ENCODE measurements at regions not wholly inside any gene's neighbourhood (a gene's known extent, or its start where the extent isn't known, plus 50 kb on each side); places are given as distances from the start of the nearest gene placed in this dataset.

- Histone ChIP-seq H3K36me3 (ENCODE audit: control insufficient read depth in 1 of 2, insufficient read depth in 2 of 2, low read length in 2 of 2) (no peaks in the 10 kb centered on the region), H3K27ac (ENCODE audit: low read depth, low read length) (no peak overlapping the region), H3K79me2 (ENCODE audit: insufficient read depth, low read length) (no peaks in the 10 kb centered on the region), H2AFZ (ENCODE audit: low read depth, low read length, poor library complexity, severe bottlenecking) (no peak overlapping the region), H3K27me3 (ENCODE audit: insufficient read depth, low read length) (no peaks in the 10 kb centered on the region), H3K9me2 (ENCODE audit: insufficient read depth) (no peaks in the 10 kb centered on the region), H4K20me1 (ENCODE audit: insufficient read depth) (no peaks in the 10 kb centered on the region), H3K9me3 (ENCODE audit: control insufficient read depth in 1 of 2, insufficient read depth in 1 of 2, low read depth in 1 of 2, low read length in 2 of 2) (no peaks in the 10 kb centered on the region), H3K9ac (ENCODE audit: low read length) (no peak overlapping the region), H3K4me1 (ENCODE audit: control insufficient read depth in 1 of 2, insufficient read depth in 2 of 2, low read length in 2 of 2) (no peaks in the 10 kb centered on the region), H3K4me3 (replicated peaks in 1 of 2; ENCODE audit: low read depth in 1 of 2, low read length in 2 of 2) (no peak overlapping the region), H3K4me2 (ENCODE audit: low read length) (no peak overlapping the region)
- TF ChIP-seq REST (IDR thresholded peaks at IDR 0.05; ENCODE audit: low read depth): no peak
- RAD21 ChIA-PET (ENCODE audit: low non-redundant PET in 1 of 2, low total read pairs in 2 of 2, uncharacterized antibody in 2 of 2, unreplicated experiment in 2 of 2): interaction anchor here in 1 of 2 experiments (0.6 kb wide), 1 partner anchor 241 kb away, joined by 3 read pairs; no protein-coding TSS in a partner anchor
- intact Hi-C loops (cut with micrococcal nuclease): no loop called here
- CTCF ChIA-PET: no interaction called here
- BruUV-seq (replicated peaks): no TSS peak
- ATAC-seq: no peak
- no peak for DNase-seq (ENCODE audit: low read depth, low spot score)
- POLR2A ChIA-PET: no interaction called here
These were observed 152.9 kb upstream of the SLC28A3 start for GRCh38 chr9:84493284-84493947.

DNA sequence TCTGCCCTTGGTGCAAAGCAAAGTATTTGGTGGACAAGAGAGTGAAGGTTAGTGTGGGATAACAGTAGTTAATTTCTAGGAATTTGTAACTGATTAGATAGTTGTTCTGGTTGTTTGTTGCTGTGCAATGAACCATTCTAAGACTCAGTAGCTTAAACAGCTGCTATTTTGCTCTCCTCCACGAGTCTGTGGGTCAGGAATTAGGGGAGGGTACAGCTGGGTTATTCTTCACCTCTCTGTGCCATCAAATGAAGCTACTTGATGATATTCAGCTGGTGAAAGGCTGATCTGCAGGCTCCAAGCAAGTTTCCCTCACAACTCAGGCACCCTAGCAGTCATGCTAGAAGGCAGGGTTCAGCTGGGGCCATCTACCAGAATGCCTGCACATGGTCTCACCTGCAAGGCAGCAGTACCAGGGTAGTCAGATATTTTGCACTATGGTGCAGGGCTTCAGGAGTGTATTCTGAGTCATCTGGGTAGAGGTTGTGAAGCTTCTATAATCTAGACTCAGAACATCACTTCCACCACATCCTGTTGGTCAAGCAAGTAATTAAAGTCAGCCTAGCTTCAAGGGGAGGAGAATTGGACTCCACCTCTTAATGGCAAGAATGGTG, 159.5 kb upstream of the SLC28A3 start:
- intact Hi-C loops (cut with micrococcal nuclease): no loop called here
- ChIA-PET RAD21 (ENCODE audit: low non-redundant PET in 1 of 2, low total read pairs in 2 of 2, uncharacterized antibody in 2 of 2, unreplicated experiment in 2 of 2) (no interaction called here), POLR2A (no interaction called here), CTCF (no interaction called here)
- Histone ChIP-seq H3K27ac (ENCODE audit: low read depth, low read length) (no peak overlapping the region), H3K4me3 (replicated peaks in 1 of 2; ENCODE audit: low read depth in 1 of 2, low read length in 2 of 2) (no peak overlapping the region), H3K4me2 (ENCODE audit: low read length) (no peak overlapping the region), H4K20me1 (ENCODE audit: insufficient read depth) (no peaks in the 10 kb centered on the region), H2AFZ (ENCODE audit: low read depth, low read length, poor library complexity, severe bottlenecking) (no peak overlapping the region), H3K27me3 (ENCODE audit: insufficient read depth, low read length) (no peaks in the 10 kb centered on the region), H3K9me3 (ENCODE audit: control insufficient read depth in 1 of 2, insufficient read depth in 1 of 2, low read depth in 1 of 2, low read length in 2 of 2) (no peaks in the 10 kb centered on the region), H3K9me2 (ENCODE audit: insufficient read depth) (no peaks in the 10 kb centered on the region), H3K4me1 (ENCODE audit: control insufficient read depth in 1 of 2, insufficient read depth in 2 of 2, low read length in 2 of 2) (no peaks in the 10 kb centered on the region), H3K9ac (ENCODE audit: low read length) (no peak overlapping the region), H3K36me3 (ENCODE audit: control insufficient read depth in 1 of 2, insufficient read depth in 2 of 2, low read length in 2 of 2) (no peaks in the 10 kb centered on the region), H3K79me2 (ENCODE audit: insufficient read depth, low read length) (no peaks in the 10 kb centered on the region)
- ATAC-seq: no peak
- DNase-seq (ENCODE audit: low read depth, low spot score): no peak
- no TSS peak for BruUV-seq (replicated peaks)
- TF ChIP-seq POLR2A (IDR thresholded peaks at IDR 0.05; ENCODE audit: borderline replicate concordance, extremely low read depth, insufficient read depth, insufficient read length): no peak
- no peak for TF ChIP-seq EGR1 (IDR thresholded peaks at IDR 0.05; ENCODE audit: low read depth)
- no peak for TF ChIP-seq POLR2AphosphoS5 (IDR thresholded peaks at IDR 0.05; ENCODE audit: low read depth, low read length)
- no peak for TF ChIP-seq SP1 (IDR thresholded peaks at IDR 0.05; ENCODE audit: low read depth)
- TF ChIP-seq CEBPB (IDR thresholded peaks at IDR 0.05; ENCODE audit: low read depth): no peak
- TF ChIP-seq EZH2phosphoT487 (IDR thresholded peaks at IDR 0.05; ENCODE audit: borderline replicate concordance): no peak
- TF ChIP-seq REST (IDR thresholded peaks at IDR 0.05; ENCODE audit: low read depth): no peak
- no peak for TF ChIP-seq EZH2 (IDR thresholded peaks at IDR 0.05)
- TF ChIP-seq, protein P1, sequence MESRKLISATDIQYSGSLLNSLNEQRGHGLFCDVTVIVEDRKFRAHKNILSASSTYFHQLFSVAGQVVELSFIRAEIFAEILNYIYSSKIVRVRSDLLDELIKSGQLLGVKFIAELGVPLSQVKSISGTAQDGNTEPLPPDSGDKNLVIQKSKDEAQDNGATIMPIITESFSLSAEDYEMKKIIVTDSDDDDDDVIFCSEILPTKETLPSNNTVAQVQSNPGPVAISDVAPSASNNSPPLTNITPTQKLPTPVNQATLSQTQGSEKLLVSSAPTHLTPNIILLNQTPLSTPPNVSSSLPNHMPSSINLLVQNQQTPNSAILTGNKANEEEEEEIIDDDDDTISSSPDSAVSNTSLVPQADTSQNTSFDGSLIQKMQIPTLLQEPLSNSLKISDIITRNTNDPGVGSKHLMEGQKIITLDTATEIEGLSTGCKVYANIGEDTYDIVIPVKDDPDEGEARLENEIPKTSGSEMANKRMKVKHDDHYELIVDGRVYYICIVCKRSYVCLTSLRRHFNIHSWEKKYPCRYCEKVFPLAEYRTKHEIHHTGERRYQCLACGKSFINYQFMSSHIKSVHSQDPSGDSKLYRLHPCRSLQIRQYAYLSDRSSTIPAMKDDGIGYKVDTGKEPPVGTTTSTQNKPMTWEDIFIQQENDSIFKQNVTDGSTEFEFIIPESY (IDR thresholded peaks at IDR 0.05; ENCODE audit: extremely low read depth, insufficient replicate concordance, low read length): no peak

Measured in HCT116 (cell line).